ENCODE measurements at regions not wholly inside any gene's neighbourhood (a gene's known extent, or its start where the extent isn't known, plus 50 kb on each side); places are given as distances from the start of the nearest gene placed in this dataset.

GRCh38 chr20:54295686-54296085, 87.8 kb downstream of the PFDN4 start:
- TF ChIP-seq IRF1 (CRISPR knock-in tag; IDR thresholded peaks at IDR 0.05) (no peak), HMGXB4 (CRISPR knock-in tag; IDR thresholded peaks at IDR 0.05) (no peak), TEAD4 (CRISPR knock-in tag; IDR thresholded peaks at IDR 0.05) (no peak), CTCF (IDR thresholded peaks at IDR 0.05) (no peak), NFYB (CRISPR knock-in tag; conservative IDR thresholded peaks at IDR 0.05; ENCODE audit: low read depth) (no peak), TP53 (CRISPR knock-in tag; IDR thresholded peaks at IDR 0.05) (no peak), AR (CRISPR knock-in tag; IDR thresholded peaks at IDR 0.05) (no peak), MAX (CRISPR knock-in tag; IDR thresholded peaks at IDR 0.05) (no peak), MLX (CRISPR knock-in tag; IDR thresholded peaks at IDR 0.05) (no peak), GTF2I (CRISPR knock-in tag; conservative IDR thresholded peaks at IDR 0.05) (no peak), NFE2L1 (CRISPR knock-in tag; IDR thresholded peaks at IDR 0.05) (no peak), CBFB (CRISPR knock-in tag; IDR thresholded peaks at IDR 0.05; ENCODE audit: low read depth) (no peak)
